ENCODE measurements at regions not wholly inside any gene's neighbourhood (a gene's known extent, or its start where the extent isn't known, plus 50 kb on each side); places are given as distances from the start of the nearest gene placed in this dataset.

DNA sequence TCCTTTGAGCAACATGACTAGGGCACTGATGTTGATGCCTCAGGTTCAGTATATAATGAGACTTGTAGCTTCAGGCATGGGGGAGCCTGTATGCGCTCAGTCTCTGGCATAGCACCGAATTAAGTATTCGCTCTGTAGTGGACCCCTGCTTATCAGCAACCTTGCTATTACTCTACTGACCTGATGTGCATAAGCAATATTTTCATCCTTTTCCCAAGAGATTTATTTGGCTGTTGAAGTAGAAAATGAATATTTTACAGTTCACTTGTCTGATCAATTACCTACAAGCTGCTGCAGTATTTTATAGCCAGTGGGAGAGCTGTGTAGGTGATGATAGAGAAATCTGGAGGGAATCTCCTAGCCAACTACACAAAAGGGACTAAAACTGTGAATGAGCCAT lies 781.6 kb upstream of the PHF14 start:
- TF ChIP-seq EZH2phosphoT487 (IDR thresholded peaks at IDR 0.05; ENCODE audit: low read depth, severe bottlenecking, unreplicated experiment) (no peak), CTCF (IDR thresholded peaks at IDR 0.05; ENCODE audit: poor library complexity) (no peak)

All from hepatocyte (in vitro differentiated cells).